ENCODE measurements at regions not wholly inside any gene's neighbourhood (a gene's known extent, or its start where the extent isn't known, plus 50 kb on each side); places are given as distances from the start of the nearest gene placed in this dataset.

- Histone ChIP-seq H3K4me3 (ENCODE audit: low read length) (no peak overlapping the region), H3K9me3 (ENCODE audit: insufficient read depth, low read depth, low read length) (no peaks in the 10 kb centered on the region), H3K27ac (ENCODE audit: low read depth, low read length) (no peak overlapping the region), H3K27me3 (ENCODE audit: insufficient read depth, low read length) (no peaks in the 10 kb centered on the region), H3K36me3 (ENCODE audit: insufficient read depth, low read length) (no peaks in the 10 kb centered on the region), H3K9ac (ENCODE audit: low read depth, low read length) (no peak overlapping the region), H3K4me1 (ENCODE audit: insufficient read depth, low read length) (no peaks in the 10 kb centered on the region)
- WGBS: 96% methylated on average over 8 of the region's 8 CpGs
Measured at GRCh38 chr9:75648034-75648433, 242.4 kb upstream of the PCSK5 start.

- Histone ChIP-seq H3K27me3 (ENCODE audit: insufficient read depth, low read length) (no peaks in the 10 kb centered on the region), H3K9ac (ENCODE audit: low read depth, low read length) (no peak overlapping the region), H3K9me3 (ENCODE audit: insufficient read depth, low read depth, low read length) (no peaks in the 10 kb centered on the region), H3K27ac (ENCODE audit: low read depth, low read length) (no peak overlapping the region), H3K36me3 (ENCODE audit: insufficient read depth, low read length) (no peaks in the 10 kb centered on the region), H3K4me1 (ENCODE audit: insufficient read depth, low read length) (no peaks in the 10 kb centered on the region), H3K4me3 (ENCODE audit: low read length) (no peak overlapping the region)
- 96% methylated on average over 4 of the region's 5 CpGs for WGBS
Measured at GRCh38 chr9:75649060-75649459, 241.4 kb upstream of the PCSK5 start.

GRCh38 chr9:75651709-75652108, 238.8 kb upstream of the PCSK5 start:
- H3K36me3 ChIP-seq (ENCODE audit: insufficient read depth, low read length): no peaks in the 10 kb centered on the region
- no peak overlapping the region for H3K9ac ChIP-seq (ENCODE audit: low read depth, low read length)
- H3K4me1 ChIP-seq (ENCODE audit: insufficient read depth, low read length): no peaks in the 10 kb centered on the region
- H3K9me3 ChIP-seq (ENCODE audit: insufficient read depth, low read depth, low read length): no peaks in the 10 kb centered on the region
- no peaks in the 10 kb centered on the region for H3K27me3 ChIP-seq (ENCODE audit: insufficient read depth, low read length)
- no peak overlapping the region for H3K27ac ChIP-seq (ENCODE audit: low read depth, low read length)
- no CpG with 5 or more reads among the region's 2 CpGs for WGBS
- H3K4me3 ChIP-seq (ENCODE audit: low read length): no peak overlapping the region

GRCh38 chr9:75653335-75653734, 237.1 kb upstream of the PCSK5 start:
- Histone ChIP-seq H3K4me3 (ENCODE audit: low read length) (no peak overlapping the region), H3K27ac (ENCODE audit: low read depth, low read length) (no peak overlapping the region), H3K9ac (ENCODE audit: low read depth, low read length) (no peak overlapping the region), H3K27me3 (ENCODE audit: insufficient read depth, low read length) (no peaks in the 10 kb centered on the region), H3K9me3 (ENCODE audit: insufficient read depth, low read depth, low read length) (no peaks in the 10 kb centered on the region), H3K36me3 (ENCODE audit: insufficient read depth, low read length) (no peaks in the 10 kb centered on the region), H3K4me1 (ENCODE audit: insufficient read depth, low read length) (no peaks in the 10 kb centered on the region)
- WGBS: no CpG with 5 or more reads among the region's 1 CpG

GRCh38 chr9:75653750-75654149, 236.7 kb upstream of the PCSK5 start:
- H3K27me3 ChIP-seq (ENCODE audit: insufficient read depth, low read length): no peaks in the 10 kb centered on the region
- no peaks in the 10 kb centered on the region for H3K9me3 ChIP-seq (ENCODE audit: insufficient read depth, low read depth, low read length)
- H3K27ac ChIP-seq (ENCODE audit: low read depth, low read length): no peak overlapping the region
- no peaks in the 10 kb centered on the region for H3K4me1 ChIP-seq (ENCODE audit: insufficient read depth, low read length)
- H3K9ac ChIP-seq (ENCODE audit: low read depth, low read length): no peak overlapping the region
- WGBS: 96% methylated on average over 2 of the region's 2 CpGs
- H3K4me3 ChIP-seq (ENCODE audit: low read length): no peak overlapping the region
- H3K36me3 ChIP-seq (ENCODE audit: insufficient read depth, low read length): no peaks in the 10 kb centered on the region

GRCh38 chr9:75657015-75657414, 233.5 kb upstream of the PCSK5 start:
- Histone ChIP-seq H3K4me3 (ENCODE audit: low read length) (no peak overlapping the region), H3K4me1 (ENCODE audit: insufficient read depth, low read length) (no peaks in the 10 kb centered on the region), H3K27me3 (ENCODE audit: insufficient read depth, low read length) (no peaks in the 10 kb centered on the region), H3K27ac (ENCODE audit: low read depth, low read length) (no peak overlapping the region), H3K36me3 (ENCODE audit: insufficient read depth, low read length) (no peaks in the 10 kb centered on the region), H3K9me3 (ENCODE audit: insufficient read depth, low read depth, low read length) (no peaks in the 10 kb centered on the region), H3K9ac (ENCODE audit: low read depth, low read length) (no peak overlapping the region)
- 77% methylated on average over 5 of the region's 5 CpGs for WGBS

- no peaks in the 10 kb centered on the region for H3K9me3 ChIP-seq (ENCODE audit: insufficient read depth, low read depth, low read length)
- H3K27me3 ChIP-seq (ENCODE audit: insufficient read depth, low read length): no peaks in the 10 kb centered on the region
- WGBS: 89% methylated on average over 9 of the region's 9 CpGs
- H3K9ac ChIP-seq (ENCODE audit: low read depth, low read length): no peak overlapping the region
- no peaks in the 10 kb centered on the region for H3K36me3 ChIP-seq (ENCODE audit: insufficient read depth, low read length)
- H3K4me1 ChIP-seq (ENCODE audit: insufficient read depth, low read length): no peaks in the 10 kb centered on the region
- no peak overlapping the region for H3K4me3 ChIP-seq (ENCODE audit: low read length)
- H3K27ac ChIP-seq (ENCODE audit: low read depth, low read length): no peak overlapping the region
Measured at GRCh38 chr9:75658301-75658905, 232.1 kb upstream of the PCSK5 start.

GRCh38 chr9:75664597-75664996, 225.9 kb upstream of the PCSK5 start:
- 84% methylated on average over 4 of the region's 4 CpGs for WGBS

GRCh38 chr9:75666856-75667554, 223.5 kb upstream of the PCSK5 start:
- 0 out of 2 replicates have a peak, but pooled peaks cover 5% of the 10 kb centered on the region for H3K4me1 ChIP-seq (ENCODE audit: insufficient read depth, low read length)
- H3K36me3 ChIP-seq (ENCODE audit: insufficient read depth, low read length): no peaks in the 10 kb centered on the region
- no peak overlapping the region for H3K27ac ChIP-seq (ENCODE audit: low read depth, low read length)
- H3K27me3 ChIP-seq (ENCODE audit: insufficient read depth, low read length): no peaks in the 10 kb centered on the region
- H3K4me3 ChIP-seq (ENCODE audit: low read length): no peak overlapping the region
- no peaks in the 10 kb centered on the region for H3K9me3 ChIP-seq (ENCODE audit: insufficient read depth, low read depth, low read length)
- H3K9ac ChIP-seq (ENCODE audit: low read depth, low read length): no peak overlapping the region
- 95% methylated on average over 10 of the region's 10 CpGs for whole genome bisulfite sequencing

More at GRCh38 chr9:75664597-75664996, 225.9 kb upstream of the PCSK5 start:
- Histone ChIP-seq H3K4me1 (ENCODE audit: insufficient read depth, low read length) (0 out of 2 replicates have a peak, but pooled peaks cover 5% of the 10 kb centered on the region), H3K36me3 (ENCODE audit: insufficient read depth, low read length) (no peaks in the 10 kb centered on the region), H3K4me3 (ENCODE audit: low read length) (no peak overlapping the region), H3K9me3 (ENCODE audit: insufficient read depth, low read depth, low read length) (no peaks in the 10 kb centered on the region), H3K9ac (ENCODE audit: low read depth, low read length) (no peak overlapping the region), H3K27me3 (ENCODE audit: insufficient read depth, low read length) (no peaks in the 10 kb centered on the region), H3K27ac (ENCODE audit: low read depth, low read length) (no peak overlapping the region)

GRCh38 chr9:75669721-75670120, 220.8 kb upstream of the PCSK5 start:
- Histone ChIP-seq H3K4me1 (ENCODE audit: insufficient read depth, low read length) (0 out of 2 replicates have a peak, but pooled peaks cover 5% of the 10 kb centered on the region), H3K4me3 (ENCODE audit: low read length) (no peak overlapping the region), H3K27me3 (ENCODE audit: insufficient read depth, low read length) (no peaks in the 10 kb centered on the region), H3K36me3 (ENCODE audit: insufficient read depth, low read length) (no peaks in the 10 kb centered on the region), H3K27ac (ENCODE audit: low read depth, low read length) (no peak overlapping the region), H3K9me3 (ENCODE audit: insufficient read depth, low read depth, low read length) (no peaks in the 10 kb centered on the region), H3K9ac (ENCODE audit: low read depth, low read length) (no peak overlapping the region)
- 88% methylated on average over 2 of the region's 2 CpGs for WGBS

- no peaks in the 10 kb centered on the region for H3K36me3 ChIP-seq (ENCODE audit: insufficient read depth, low read length)
- H3K9me3 ChIP-seq (ENCODE audit: insufficient read depth, low read depth, low read length): no peaks in the 10 kb centered on the region
- 96% methylated on average over 1 of the region's 1 CpG for WGBS
- H3K27me3 ChIP-seq (ENCODE audit: insufficient read depth, low read length): no peaks in the 10 kb centered on the region
- H3K4me1 ChIP-seq (ENCODE audit: insufficient read depth, low read length): 0 out of 2 replicates have a peak, but pooled peaks cover 5% of the 10 kb centered on the region
- no peak overlapping the region for H3K27ac ChIP-seq (ENCODE audit: low read depth, low read length)
- H3K4me3 ChIP-seq (ENCODE audit: low read length): no peak overlapping the region
- no peak overlapping the region for H3K9ac ChIP-seq (ENCODE audit: low read depth, low read length)
Measured at GRCh38 chr9:75671354-75671753, 219.1 kb upstream of the PCSK5 start.
